Esophagus squamous epithelium (tissue), 5 donors: ENCODE measurements at regions not wholly inside any gene's neighbourhood (a gene's known extent, or its start where the extent isn't known, plus 50 kb on each side); places are given as distances from the start of the nearest gene placed in this dataset.
A peak's percentile ranks its signal among the peaks of the same experiment; 100 is the strongest.
"Not testable (repeated sequence)": the region's sequence is repeated elsewhere in the genome, so short reads cannot be mapped to it uniquely, and the experiment has no call there.

Experiments
- DNase-seq: peaks from one replicate; lab custom pipeline; 2025; lab: John Stamatoyannopoulos, UW
- H3K27ac ChIP-seq, 4 donors: fragments of 200-600 bp; sonication (generic); one replicate each; pipeline ENCODE4 v1.5.1; 2016 to 2019; ENCODE audit warnings: mild to moderate bottlenecking in 1 of 4
- H3K27me3 ChIP-seq, 4 donors: fragments of 200-600 bp; sonication (generic); 1 replicate in 3 of 4; 2 replicates in 1 of 4; pipeline versions ENCODE4 v1.5.1 to v1.6.0; 2017 to 2021; ENCODE audit warnings: antibody characterized with exemption in 1 of 4
- H3K36me3 ChIP-seq, 3 donors: fragments of 200-600 bp; sonication (generic); one replicate each; pipeline ENCODE4 v1.5.1; 2016 to 2019
- H3K4me1 ChIP-seq, 3 donors: fragments of 200-600 bp; sonication (generic); one replicate each; pipeline ENCODE4 v1.5.1; 2017 to 2019
- H3K4me3 ChIP-seq, 4 donors: fragments of 200-600 bp; sonication (generic); 1 replicate in 3 of 4; 2 replicates in 1 of 4; pipeline ENCODE4 v1.5.1; 2016 to 2019; ENCODE audit warnings: mild to moderate bottlenecking in 2 of 4, moderate library complexity in 1 of 4
- H3K9me3 ChIP-seq, 3 donors: fragments of 200-600 bp; sonication (generic); one replicate each; pipeline ENCODE4 v1.5.1; 2016 to 2019
- CTCF ChIP-seq, 6 experiments: fragments of 450-650 bp in 4 of 6; fragments of 200-600 bp in 2 of 6; sonication (generic) in 2 of 6; IDR thresholded peaks; one replicate each; pipeline ENCODE4 v1.5.1; 2016 to 2019; ENCODE audit warnings: antibody characterized with exemption in 6 of 6, mild to moderate bottlenecking in 4 of 6, moderate library complexity in 4 of 6
- POLR2A ChIP-seq, 4 donors: fragments of 450-650 bp; IDR thresholded peaks; one replicate each; pipeline ENCODE4 v1.6.1; 2017; ENCODE audit warnings: antibody characterized with exemption in 4 of 4, mild to moderate bottlenecking in 4 of 4, moderate library complexity in 3 of 4
- WGBS, 2 donors: methylation state at CpG; one replicate each; pipeline ENCODE4 v1.1.5; 2018; 5-methylcytosine and 5-hydroxymethylcytosine counted together
- intact Hi-C: fragments of 100-400 bp; cut with DNase I; formaldehyde crosslinking; loops from one replicate; pipeline ENCODE4 v1.15.0; 2022
- donor health status: DM: yes; HTN: yes; CAD: no.

- 85% methylated on average over 2 of the region's 2 CpGs; no CpG with 5 or more reads in 1 of the 2 donors for WGBS, 2 donors
- Histone ChIP-seq H3K27me3 (no peaks in the 10 kb centered on the region), H3K27ac (no peak overlapping the region), H3K4me1 (peaks cover 0 to 19% (median 0%) of the 10 kb centered on the region in 3 donors), H3K9me3 (no peaks in the 10 kb centered on the region), H3K36me3 (no peaks in the 10 kb centered on the region), H3K4me3 (no peak overlapping the region)
- intact Hi-C loops = no loop called here
- DNase-seq = no peak
- TF ChIP-seq POLR2A (IDR thresholded peaks at IDR 0.05) = no peak
- no peak for TF ChIP-seq CTCF (IDR thresholded peaks at IDR 0.05)
Observed at GRCh38 chrX:78573630-78574029, 85.5 kb downstream of the RTL3 start.

- intact Hi-C loops = no loop called here
- no peaks in the 10 kb centered on the region for H3K36me3 ChIP-seq
- DNase-seq = no peak
- H3K27ac ChIP-seq = no peak overlapping the region
- 0 to 38% methylated on average over 1 of the region's 2 CpGs for WGBS, 2 donors
- TF ChIP-seq POLR2A (IDR thresholded peaks at IDR 0.05) (no peak), CTCF (IDR thresholded peaks at IDR 0.05) (no peak)
- no peaks in the 10 kb centered on the region for H3K27me3 ChIP-seq
- H3K9me3 ChIP-seq = no peaks in the 10 kb centered on the region
- no peak overlapping the region for H3K4me3 ChIP-seq
- peaks cover 0 to 19% (median 0%) of the 10 kb centered on the region in 3 donors for H3K4me1 ChIP-seq
Observed at GRCh38 chrX:78571849-78572248, 87.3 kb downstream of the RTL3 start.

GRCh38 chrX:78555401-78555980 lies 103.6 kb downstream of the RTL3 start:
- Histone ChIP-seq H3K4me1 (no peaks in the 10 kb centered on the region), H3K27me3 (no peaks in the 10 kb centered on the region), H3K27ac (no peak overlapping the region), H3K36me3 (no peaks in the 10 kb centered on the region), H3K9me3 (no peaks in the 10 kb centered on the region), H3K4me3 (no peak overlapping the region)
- intact Hi-C loops = loop anchor here (10.0 kb wide), 1 partner anchor 529 kb away; no protein-coding TSS in a partner anchor
- no peak for DNase-seq
- WGBS, 2 donors = 38 to 39% methylated on average over 3 of the region's 3 CpGs
- TF ChIP-seq POLR2A (IDR thresholded peaks at IDR 0.05) (no peak), CTCF (IDR thresholded peaks at IDR 0.05) (peak in 5 of 6 experiments; percentile 37 to 51 (median 50))

GRCh38 chrX:78552628-78553027 lies 106.5 kb downstream of the RTL3 start:
- H3K27ac ChIP-seq, H3K36me3 ChIP-seq, H3K4me1 ChIP-seq, H3K4me3 ChIP-seq, H3K27me3 ChIP-seq, H3K9me3 ChIP-seq, DNase-seq: not testable (repeated sequence)
- 67 to 75% methylated on average over 1 of the region's 1 CpG for WGBS, 2 donors
- intact Hi-C loops = loop anchor here (10.0 kb wide), 1 partner anchor 532 kb away; no protein-coding TSS in a partner anchor

GRCh38 chrX:78548012-78548411 lies 111.1 kb downstream of the RTL3 start:
- no peak for DNase-seq
- Histone ChIP-seq H3K27ac (no peak overlapping the region), H3K36me3 (no peaks in the 10 kb centered on the region), H3K4me1 (no peaks in the 10 kb centered on the region), H3K4me3 (no peak overlapping the region), H3K9me3 (no peaks in the 10 kb centered on the region), H3K27me3 (no peaks in the 10 kb centered on the region)
- TF ChIP-seq CTCF (IDR thresholded peaks at IDR 0.05) (no peak), POLR2A (IDR thresholded peaks at IDR 0.05) (no peak)
- WGBS, 2 donors = 29 to 49% methylated on average over 2 of the region's 2 CpGs
- intact Hi-C loops = no loop called here

GRCh38 chrX:78545233-78545632 lies 113.9 kb downstream of the RTL3 start:
- intact Hi-C loops = no loop called here
- TF ChIP-seq CTCF (IDR thresholded peaks at IDR 0.05) (no peak), POLR2A (IDR thresholded peaks at IDR 0.05) (no peak)
- DNase-seq = no peak

More at GRCh38 chrX:78545233-78545632, 113.9 kb downstream of the RTL3 start:
- H3K9me3 ChIP-seq = no peaks in the 10 kb centered on the region
- H3K27ac ChIP-seq = no peak overlapping the region
- H3K36me3 ChIP-seq = no peaks in the 10 kb centered on the region
- H3K27me3 ChIP-seq = no peaks in the 10 kb centered on the region
- no peak overlapping the region for H3K4me3 ChIP-seq
- no peaks in the 10 kb centered on the region for H3K4me1 ChIP-seq
